ENCODE measurements at regions not wholly inside any gene's neighbourhood (a gene's known extent, or its start where the extent isn't known, plus 50 kb on each side); places are given as distances from the start of the nearest gene placed in this dataset.
"Not testable (repeated sequence)": the region's sequence is repeated elsewhere in the genome, so short reads cannot be mapped to it uniquely, and the experiment has no call there.

DNA sequence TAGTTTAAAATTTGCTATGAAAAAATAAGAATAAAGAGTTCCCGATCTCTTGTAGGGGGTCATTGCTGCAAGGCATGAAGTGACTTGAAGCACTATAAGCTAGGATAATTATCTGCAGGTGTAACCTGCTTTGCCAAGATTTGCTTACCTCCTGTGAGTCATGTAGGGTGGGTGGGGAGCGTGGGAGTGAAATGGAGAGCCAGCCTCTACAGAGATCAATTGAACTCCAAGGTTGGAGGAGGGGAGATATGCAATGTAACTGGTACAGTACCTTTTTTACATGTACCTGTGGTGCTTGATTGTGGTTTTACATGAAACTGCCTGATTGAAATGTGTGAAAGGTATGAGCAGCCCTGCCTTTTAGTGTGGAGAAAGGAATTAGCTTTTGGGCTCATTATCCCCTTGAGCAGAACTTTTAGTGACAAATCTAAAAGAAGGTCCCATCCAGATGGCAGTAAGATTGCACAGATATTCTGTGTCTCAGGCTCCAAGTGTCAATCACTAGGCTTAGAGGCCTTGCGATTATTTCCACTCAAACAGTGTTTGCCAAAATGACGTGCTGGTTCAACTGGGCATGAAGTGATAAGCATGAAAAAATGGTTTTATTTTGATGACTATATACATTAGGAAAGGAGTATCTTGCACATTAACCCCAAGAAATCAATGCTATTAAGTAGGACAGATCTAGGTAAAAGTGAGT is 138.6 kb upstream of the GRB10 start:
- no peaks in the 10 kb centered on the region for H3K9me3 Mint-ChIP-seq
- no peak overlapping the region for H3K27ac Mint-ChIP-seq
- H3K27me3 Mint-ChIP-seq (ENCODE audit: insufficient read depth): peaks cover 10% of the 10 kb centered on the region
- H3K4me1 Mint-ChIP-seq (ENCODE audit: low read depth): no peaks in the 10 kb centered on the region
- H3K36me3 Mint-ChIP-seq (ENCODE audit: low read depth): no peaks in the 10 kb centered on the region
- no peak for TF ChIP-seq CTCF (IDR thresholded peaks at IDR 0.05)
- no peak overlapping the region for H3K4me3 Mint-ChIP-seq
- DNase-seq: no peak

DNA sequence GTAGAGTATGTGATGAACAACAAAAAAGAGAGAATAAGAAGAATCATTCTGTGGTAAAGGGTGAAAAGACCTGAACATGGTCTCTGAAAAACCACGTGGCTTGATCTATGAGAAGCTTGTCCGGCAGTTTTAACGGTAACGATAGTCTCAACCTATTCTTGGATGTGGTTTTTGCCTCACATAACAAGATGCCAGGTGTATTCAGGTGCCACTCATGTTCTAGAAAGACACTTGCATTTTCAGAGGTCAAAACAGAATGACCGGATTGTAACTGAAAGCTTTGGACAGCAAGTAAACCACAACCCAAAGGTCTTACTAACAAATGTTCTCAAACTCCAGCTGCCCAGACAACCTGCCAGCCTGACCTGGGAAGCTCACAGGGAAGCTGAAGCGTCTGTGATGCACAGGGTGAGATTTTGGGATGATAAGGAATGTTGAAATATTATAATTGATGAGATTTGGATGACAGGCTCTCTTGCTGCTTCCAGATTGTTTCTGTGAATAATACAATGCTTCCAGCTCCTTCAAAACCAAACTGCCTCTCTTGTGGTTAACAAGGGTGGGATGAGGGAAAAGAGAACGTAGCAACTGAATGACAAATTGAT is 137.4 kb upstream of the GRB10 start:
- TF ChIP-seq CTCF (IDR thresholded peaks at IDR 0.05): no peak

DNA sequence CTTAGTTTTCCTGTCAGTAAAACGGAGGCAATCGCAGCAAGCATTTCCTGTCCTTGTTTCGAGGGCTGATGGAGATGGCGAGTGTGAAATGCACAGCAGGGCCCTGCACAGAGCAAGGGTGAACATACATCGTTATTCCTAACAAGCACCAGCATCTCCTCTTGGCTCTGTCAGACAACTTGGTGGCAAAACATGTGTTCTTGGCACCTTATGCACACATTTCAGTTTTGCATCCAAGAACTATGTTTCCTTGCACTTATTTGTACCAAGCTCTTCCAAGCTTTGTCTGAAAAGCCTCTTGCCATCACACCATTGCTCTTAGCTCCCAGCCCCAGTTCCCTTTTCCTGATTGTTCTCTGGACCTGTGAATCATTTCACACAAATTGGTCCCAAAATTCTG is 132.9 kb upstream of the GRB10 start:
- DNase-seq: no peak
- no peaks in the 10 kb centered on the region for H3K9me3 Mint-ChIP-seq
- peaks cover 13% of the 10 kb centered on the region for H3K27me3 Mint-ChIP-seq (ENCODE audit: insufficient read depth)
- no peaks in the 10 kb centered on the region for H3K36me3 Mint-ChIP-seq (ENCODE audit: low read depth)
- H3K27ac Mint-ChIP-seq: no peak overlapping the region
- no peaks in the 10 kb centered on the region for H3K4me1 Mint-ChIP-seq (ENCODE audit: low read depth)
- TF ChIP-seq CTCF (IDR thresholded peaks at IDR 0.05): no peak
- H3K4me3 Mint-ChIP-seq: no peak overlapping the region

More for the DNA sequence above, 137.4 kb upstream of the GRB10 start:
- DNase-seq: no peak
- H3K36me3 Mint-ChIP-seq (ENCODE audit: low read depth): no peaks in the 10 kb centered on the region
- H3K27me3 Mint-ChIP-seq (ENCODE audit: insufficient read depth): peaks cover 13% of the 10 kb centered on the region
- no peak overlapping the region for H3K27ac Mint-ChIP-seq
- H3K4me1 Mint-ChIP-seq (ENCODE audit: low read depth): no peaks in the 10 kb centered on the region
- no peak overlapping the region for H3K4me3 Mint-ChIP-seq
- no peaks in the 10 kb centered on the region for H3K9me3 Mint-ChIP-seq

- TF ChIP-seq CTCF (IDR thresholded peaks at IDR 0.05): no peak
- no peaks in the 10 kb centered on the region for H3K4me1 Mint-ChIP-seq (ENCODE audit: low read depth)
- H3K9me3 Mint-ChIP-seq: no peaks in the 10 kb centered on the region
- H3K36me3 Mint-ChIP-seq (ENCODE audit: low read depth): no peaks in the 10 kb centered on the region
- H3K27ac Mint-ChIP-seq: no peak overlapping the region
- DNase-seq: no peak
- no peak overlapping the region for H3K4me3 Mint-ChIP-seq
- H3K27me3 Mint-ChIP-seq (ENCODE audit: insufficient read depth): peaks cover 13% of the 10 kb centered on the region
Observed at GRCh38 chr7:50914460-50914859, 131.8 kb upstream of the GRB10 start.

DNA sequence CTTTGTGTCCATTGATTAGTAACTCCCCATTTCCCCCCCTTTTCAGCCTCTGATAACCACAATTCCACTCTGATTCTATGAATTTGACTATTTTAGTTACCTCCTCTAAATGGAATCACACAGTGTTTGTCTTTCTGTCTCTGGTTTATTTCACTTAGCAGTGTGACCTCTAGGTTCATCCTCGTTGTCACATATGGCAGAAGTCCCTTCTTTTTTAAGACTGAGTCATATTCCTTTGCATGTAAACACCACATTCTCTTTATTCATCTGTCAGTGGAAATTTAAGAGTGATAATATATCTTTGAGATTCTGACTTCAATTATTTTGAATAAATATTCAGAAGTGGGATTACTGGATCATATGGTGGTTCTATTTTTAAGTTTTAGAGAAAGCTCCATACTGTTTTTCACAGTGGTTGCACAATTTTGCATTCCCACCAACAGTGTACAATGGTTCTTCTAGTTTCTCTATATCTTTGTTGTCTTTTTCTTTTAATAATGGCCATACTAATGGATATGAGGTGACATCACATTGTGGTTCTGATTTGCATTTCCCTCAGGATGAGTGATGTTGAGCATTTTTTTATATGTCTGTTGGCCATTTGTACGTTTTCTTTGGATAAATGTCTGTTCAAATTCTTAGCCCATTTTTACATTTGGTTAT is 126.1 kb upstream of the GRB10 start:
- no peak for DNase-seq
- no peak overlapping the region for H3K4me3 Mint-ChIP-seq

DNA sequence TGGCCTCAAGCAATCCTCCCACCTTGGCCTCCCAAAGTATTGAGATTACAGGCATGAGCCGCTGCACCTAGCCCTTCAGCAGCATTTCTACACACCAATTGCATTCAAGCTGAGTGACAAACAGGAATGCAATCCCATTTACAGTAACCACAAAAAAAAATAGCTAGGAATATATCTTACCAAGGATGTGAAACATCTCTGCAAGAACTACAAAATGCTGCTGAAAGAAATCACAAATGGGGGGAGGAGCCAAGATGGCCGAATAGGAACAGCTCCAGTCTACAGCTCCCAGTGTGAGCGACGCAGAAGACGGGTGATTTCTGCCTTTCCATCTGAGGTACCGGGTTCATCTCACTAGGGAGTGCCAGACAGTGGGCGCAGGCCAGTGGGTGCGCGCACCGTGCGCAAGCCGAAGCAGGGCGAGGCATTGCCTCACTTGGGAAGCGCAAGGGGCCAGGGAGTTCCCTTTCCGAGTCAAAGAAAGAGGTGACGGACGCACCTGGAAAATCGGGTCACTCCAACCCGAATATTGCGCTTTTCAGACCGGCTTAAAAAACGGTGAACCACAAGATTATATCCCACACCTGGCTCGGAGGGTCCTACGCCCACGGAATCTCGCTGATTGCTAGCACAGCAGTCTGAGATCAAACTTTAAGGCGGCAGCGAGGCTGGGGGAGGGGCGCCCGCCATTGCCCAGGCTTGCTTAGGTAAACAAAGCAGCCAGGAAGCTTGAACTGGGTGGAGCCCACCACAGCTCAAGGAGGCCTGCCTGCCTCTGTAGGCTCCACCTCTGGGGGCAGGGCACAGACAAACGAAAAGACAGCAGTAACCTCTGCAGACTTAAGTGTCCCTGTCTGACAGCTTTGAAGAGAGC is 116.1 kb upstream of the GRB10 start:
- DNase-seq; H3K4me1 Mint-ChIP-seq (ENCODE audit: low read depth): not testable (repeated sequence)

More for the DNA sequence above, 126.1 kb upstream of the GRB10 start:
- no peaks in the 10 kb centered on the region for H3K9me3 Mint-ChIP-seq
- peaks cover 3% of the 10 kb centered on the region for H3K27me3 Mint-ChIP-seq (ENCODE audit: insufficient read depth)
- no peaks in the 10 kb centered on the region for H3K36me3 Mint-ChIP-seq (ENCODE audit: low read depth)
- H3K4me1 Mint-ChIP-seq (ENCODE audit: low read depth): no peaks in the 10 kb centered on the region
- TF ChIP-seq CTCF (IDR thresholded peaks at IDR 0.05): no peak
- no peak overlapping the region for H3K27ac Mint-ChIP-seq

GRCh38 chr7:50887061-50887460 is 104.4 kb upstream of the GRB10 start:
- H3K9me3 Mint-ChIP-seq; DNase-seq; H3K27ac Mint-ChIP-seq; H3K4me3 Mint-ChIP-seq; H3K36me3 Mint-ChIP-seq (ENCODE audit: low read depth); H3K4me1 Mint-ChIP-seq (ENCODE audit: low read depth): not testable (repeated sequence)
- peaks cover 11% of the 10 kb centered on the region for H3K27me3 Mint-ChIP-seq (ENCODE audit: insufficient read depth)

More for the DNA sequence above, 116.1 kb upstream of the GRB10 start:
- not testable (repeated sequence) for H3K4me3 Mint-ChIP-seq; H3K27ac Mint-ChIP-seq; H3K9me3 Mint-ChIP-seq; H3K36me3 Mint-ChIP-seq (ENCODE audit: low read depth); H3K27me3 Mint-ChIP-seq (ENCODE audit: insufficient read depth)

Measured in HFFc6 (cell line).